ENCODE measurements at regions not wholly inside any gene's neighbourhood (a gene's known extent, or its start where the extent isn't known, plus 50 kb on each side); places are given as distances from the start of the nearest gene placed in this dataset.

GRCh38 chr7:84583331-84583730, 388.7 kb upstream of the SEMA3A start:
- TF ChIP-seq CTCF (IDR thresholded peaks at IDR 0.05) (no peak), EZH2 (IDR thresholded peaks at IDR 0.05) (no peak)

Data from neural progenitor cell (in vitro differentiated cells).